HFFc6 (cell line): ENCODE measurements at regions not wholly inside any gene's neighbourhood (a gene's known extent, or its start where the extent isn't known, plus 50 kb on each side); places are given as distances from the start of the nearest gene placed in this dataset.

Source experiments
- DNase-seq: peaks from one replicate; pipeline ENCODE4 v3.0.0-alpha.2; 2018
- H3K27ac Mint-ChIP-seq: 2 replicates; pipeline ENCODE4 v1.8.0; 2020; ENCODE audit warnings: mild to moderate bottlenecking, mixed read lengths
- H3K27me3 Mint-ChIP-seq: 2 replicates; pipeline ENCODE4 v1.8.0; 2021; ENCODE audit warnings: mild to moderate bottlenecking, moderate library complexity, mixed read lengths; ENCODE audit not compliant: insufficient read depth
- H3K36me3 Mint-ChIP-seq: 2 replicates; pipeline ENCODE4 v1.8.0; 2021; ENCODE audit warnings: low read depth, mixed read lengths
- H3K4me1 Mint-ChIP-seq: 2 replicates; pipeline ENCODE4 v1.8.0; 2020; ENCODE audit warnings: low read depth, mixed read lengths
- H3K4me3 Mint-ChIP-seq: 2 replicates; pipeline ENCODE4 v1.8.0; 2020; ENCODE audit warnings: mild to moderate bottlenecking, moderate library complexity, mixed read lengths
- H3K9me3 Mint-ChIP-seq: 2 replicates; pipeline ENCODE4 v1.8.0; 2020; ENCODE audit warnings: mild to moderate bottlenecking, mixed read lengths
- CTCF ChIP-seq: fragments of 200-600 bp; sonication (generic); IDR thresholded peaks from 2 replicates; pipeline ENCODE4 v1.5.0; 2021; ENCODE audit warnings: antibody characterized with exemption, mild to moderate bottlenecking

GRCh38 chr7:26437003-26437532 lies 145.4 kb downstream of the SNX10 start:
- TF ChIP-seq CTCF, result no peak
- no peak overlapping the region for H3K4me3 Mint-ChIP-seq
- H3K27ac Mint-ChIP-seq, result no peak overlapping the region
- no peaks in the 10 kb centered on the region; the same call in 1 of the 2 replicates for H3K36me3 Mint-ChIP-seq
- no peaks in the 10 kb centered on the region for H3K27me3 Mint-ChIP-seq
- DNase-seq, result no peak
- no peaks in the 10 kb centered on the region for H3K4me1 Mint-ChIP-seq
- peaks cover 22% of the 10 kb centered on the region for H3K9me3 Mint-ChIP-seq

- Mint-ChIP-seq H3K4me1 (no peaks in the 10 kb centered on the region), H3K4me3 (no peak overlapping the region), H3K36me3 (no peaks in the 10 kb centered on the region; the same call in 1 of the 2 replicates), H3K27ac (no peak overlapping the region), H3K27me3 (no peaks in the 10 kb centered on the region), H3K9me3 (peaks cover 20% of the 10 kb centered on the region)
- DNase-seq, result no peak
- no peak for TF ChIP-seq CTCF
Observed at GRCh38 chr7:26438078-26438477, 146.4 kb downstream of the SNX10 start.

- no peak for DNase-seq
- no peak overlapping the region for H3K27ac Mint-ChIP-seq
- H3K9me3 Mint-ChIP-seq, result peaks cover 23% of the 10 kb centered on the region
- no peaks in the 10 kb centered on the region; the same call in 1 of the 2 replicates for H3K36me3 Mint-ChIP-seq
- no peak for TF ChIP-seq CTCF
- H3K4me1 Mint-ChIP-seq, result no peaks in the 10 kb centered on the region
- H3K27me3 Mint-ChIP-seq, result no peaks in the 10 kb centered on the region
- H3K4me3 Mint-ChIP-seq, result no peak overlapping the region
Observed at GRCh38 chr7:26439521-26440232, 148.0 kb downstream of the SNX10 start.

- DNase-seq, result no peak
- H3K27me3 Mint-ChIP-seq, result no peaks in the 10 kb centered on the region
- no peaks in the 10 kb centered on the region; the same call in 1 of the 2 replicates for H3K36me3 Mint-ChIP-seq
- H3K9me3 Mint-ChIP-seq, result peaks cover 24% of the 10 kb centered on the region
- no peak overlapping the region for H3K4me3 Mint-ChIP-seq
- no peak overlapping the region for H3K27ac Mint-ChIP-seq
- no peaks in the 10 kb centered on the region for H3K4me1 Mint-ChIP-seq
- TF ChIP-seq CTCF, result no peak
Observed at GRCh38 chr7:26440233-26441001, 148.8 kb downstream of the SNX10 start.

GRCh38 chr7:26441002-26441521 lies 149.4 kb downstream of the SNX10 start:
- Mint-ChIP-seq H3K4me1 (no peaks in the 10 kb centered on the region), H3K36me3 (no peaks in the 10 kb centered on the region; the same call in 1 of the 2 replicates), H3K9me3 (peaks cover 24% of the 10 kb centered on the region), H3K4me3 (no peak overlapping the region), H3K27me3 (no peaks in the 10 kb centered on the region), H3K27ac (no peak overlapping the region)
- no peak for TF ChIP-seq CTCF
- DNase-seq, result no peak
